Heart left ventricle (tissue), 16 donors: ENCODE measurements at regions not wholly inside any gene's neighbourhood (a gene's known extent, or its start where the extent isn't known, plus 50 kb on each side); places are given as distances from the start of the nearest gene placed in this dataset.

ENCODE experiments used
- ATAC-seq, 4 donors: fragments of 200-7000 bp; cut with Tn5 transposase; one replicate each; pipeline ENCODE4 v1.9.1; 2020 to 2022; ENCODE audit warnings: moderate library complexity in 4 of 4, mild to moderate bottlenecking in 3 of 4, moderate number of reproducible peaks in 1 of 4
- DNase-seq, 5 donors: peaks; one replicate each; pipeline ENCODE4 v3.0.0-alpha.2; 2020
- H3K27ac ChIP-seq, 12 donors: fragments of 200-600 bp; sonication (generic) in 4 of 12; one replicate each; pipeline versions ENCODE4 v1.5.0 to v1.8.0; 2016 to 2022; ENCODE audit warnings: mild to moderate bottlenecking in 2 of 12
- H3K27me3 ChIP-seq, 9 donors: fragments of 200-600 bp; sonication (generic) in 2 of 9; one replicate each; pipeline versions ENCODE4 v1.5.1 to v1.8.0; 2016 to 2022; ENCODE audit warnings: mild to moderate bottlenecking in 3 of 9
- H3K36me3 ChIP-seq, 9 donors: fragments of 200-600 bp; sonication (generic) in 2 of 9; one replicate each; pipeline versions ENCODE4 v1.5.0 to v1.8.0; 2018 to 2022; ENCODE audit warnings: mild to moderate bottlenecking in 2 of 9
- H3K4me1 ChIP-seq, 12 donors: fragments of 200-600 bp; sonication (generic) in 4 of 12; one replicate each; pipeline versions ENCODE4 v1.5.0 to v1.8.0; 2016 to 2022; ENCODE audit warnings: mild to moderate bottlenecking in 3 of 12
- H3K4me3 ChIP-seq, 12 donors: fragments of 200-600 bp; sonication (generic) in 4 of 12; one replicate each; pipeline versions ENCODE4 v1.5.0 to v1.8.0; 2017 to 2022; ENCODE audit warnings: mild to moderate bottlenecking in 9 of 12, moderate library complexity in 4 of 12
- H3K9me3 ChIP-seq, 12 donors: fragments of 200-600 bp; sonication (generic) in 4 of 12; one replicate each; pipeline versions ENCODE4 v1.5.0 to v1.8.0; 2016 to 2022; ENCODE audit warnings: mild to moderate bottlenecking in 1 of 12
- POLR2A ChIP-seq, 2 donors: fragments of 450-650 bp; IDR thresholded peaks; one replicate each; pipeline ENCODE4 v1.6.1; 2017; ENCODE audit warnings: antibody characterized with exemption in 2 of 2, mild to moderate bottlenecking in 2 of 2, moderate library complexity in 2 of 2
- WGBS, 4 donors: extraction: QIAGEN DNeasy Blood & Tissue Kit in 2 of 4; methylation state at CpG; one replicate each; pipeline versions ENCODE4 v1.1.5 to v1.1.7; 2013 to 2018; 5-methylcytosine and 5-hydroxymethylcytosine counted together
- intact Hi-C, 10 donors: fragments of 100-400 bp; cut with DNase I; formaldehyde crosslinking; loops; one replicate each; pipeline versions ENCODE4 v1.11.1 to v1.14.2; 2022
- TF ChIP-seq, protein P1 (sequence below), 12 donors: fragments of 200-600 bp; sonication (generic) in 4 of 12; IDR thresholded peaks; one replicate each; pipeline versions ENCODE4 v1.5.0 to v1.8.0; 2018 to 2022; ENCODE audit warnings: antibody characterized with exemption in 12 of 12, mild to moderate bottlenecking in 5 of 12
- donor health status: ischemic (EF 13 %, LVEDD 7.1; RV severe dilation, severe dysfunction).
- donor health status: healthy with polysubstance abuse.
- donor health status: DM: no; HTN: yes; CAD: no.
- donor health status: DM: no; HTN: no; CAD: no.
- donor health status: ischemic (EF 25% LVEDD 6.9; RV normal size, moderate dysfunction).
- donor health status: ischemic (EF 25% LVEDD 5.7; RV mildly dilated, moderate dysfunction).
- donor health status: healthy.
- donor health status: DM: yes; HTN: yes; CAD: no.
- donor health status: ischemic (EF 35%, LVEDD 5.7; RV mildly dilated, moderate dysfunction).
- donor health status: nonischemic (EF 11% LVEDD 7.7; RV severe dilation, severe dysfunction).
- donor health status: DM: yes; HTN: yes; CAD: no.
- donor health status: PGD.
- donor health status: ischemic (EF 29% LVEDD 5.4; RV normal size, mild dysfunction).
- donor health status: nonischemic (EF 23%, LVEDD 6.1; RV moderate dilation, normal function).

DNA sequence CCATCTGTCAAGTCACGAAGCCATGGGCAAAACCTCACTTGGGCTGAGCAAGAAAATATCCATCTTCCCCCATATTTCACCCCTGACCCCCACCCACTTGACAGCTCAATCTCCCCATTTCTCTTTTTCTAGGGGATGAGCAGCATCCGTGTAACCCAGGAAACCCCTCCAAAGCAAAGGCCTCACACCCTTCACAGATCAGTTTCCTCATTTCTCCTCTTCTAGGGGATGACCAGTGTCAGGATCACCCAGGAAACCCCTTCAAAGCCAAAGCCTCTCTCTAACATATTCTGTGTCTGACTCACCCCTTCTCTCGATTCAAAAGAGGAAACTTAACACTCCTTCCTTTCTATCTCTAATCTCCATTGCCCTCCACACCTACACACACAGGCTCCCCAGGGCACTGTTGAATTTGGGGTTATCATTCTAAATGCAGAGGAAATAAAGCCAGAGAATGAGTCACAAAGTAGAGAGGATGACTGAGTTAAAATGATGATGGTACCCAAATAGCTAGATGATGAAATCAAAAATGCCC is 439.7 kb downstream of the BUD13 start:
- DNase-seq (no peak), ATAC-seq (no peak)
- no peak overlapping the region for H3K4me3 ChIP-seq
- H3K9me3 ChIP-seq, result peaks cover 0 to 13% (median 0%) of the 10 kb centered on the region in 12 donors
- intact Hi-C loops, result no loop called here
- TF ChIP-seq POLR2A (IDR thresholded peaks at IDR 0.05), result no peak
- TF ChIP-seq, protein P1, sequence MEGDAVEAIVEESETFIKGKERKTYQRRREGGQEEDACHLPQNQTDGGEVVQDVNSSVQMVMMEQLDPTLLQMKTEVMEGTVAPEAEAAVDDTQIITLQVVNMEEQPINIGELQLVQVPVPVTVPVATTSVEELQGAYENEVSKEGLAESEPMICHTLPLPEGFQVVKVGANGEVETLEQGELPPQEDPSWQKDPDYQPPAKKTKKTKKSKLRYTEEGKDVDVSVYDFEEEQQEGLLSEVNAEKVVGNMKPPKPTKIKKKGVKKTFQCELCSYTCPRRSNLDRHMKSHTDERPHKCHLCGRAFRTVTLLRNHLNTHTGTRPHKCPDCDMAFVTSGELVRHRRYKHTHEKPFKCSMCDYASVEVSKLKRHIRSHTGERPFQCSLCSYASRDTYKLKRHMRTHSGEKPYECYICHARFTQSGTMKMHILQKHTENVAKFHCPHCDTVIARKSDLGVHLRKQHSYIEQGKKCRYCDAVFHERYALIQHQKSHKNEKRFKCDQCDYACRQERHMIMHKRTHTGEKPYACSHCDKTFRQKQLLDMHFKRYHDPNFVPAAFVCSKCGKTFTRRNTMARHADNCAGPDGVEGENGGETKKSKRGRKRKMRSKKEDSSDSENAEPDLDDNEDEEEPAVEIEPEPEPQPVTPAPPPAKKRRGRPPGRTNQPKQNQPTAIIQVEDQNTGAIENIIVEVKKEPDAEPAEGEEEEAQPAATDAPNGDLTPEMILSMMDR (IDR thresholded peaks at IDR 0.05), result no peak
- H3K36me3 ChIP-seq, result no peaks in the 10 kb centered on the region
- 55 to 67% (median 65%) methylated on average over 3 of the region's 3 CpGs for WGBS, 4 donors
- no peak overlapping the region for H3K27ac ChIP-seq
- H3K4me1 ChIP-seq, result no peaks in the 10 kb centered on the region
- peaks cover 0 to 17% (median 0%) of the 10 kb centered on the region in 9 donors for H3K27me3 ChIP-seq

DNA sequence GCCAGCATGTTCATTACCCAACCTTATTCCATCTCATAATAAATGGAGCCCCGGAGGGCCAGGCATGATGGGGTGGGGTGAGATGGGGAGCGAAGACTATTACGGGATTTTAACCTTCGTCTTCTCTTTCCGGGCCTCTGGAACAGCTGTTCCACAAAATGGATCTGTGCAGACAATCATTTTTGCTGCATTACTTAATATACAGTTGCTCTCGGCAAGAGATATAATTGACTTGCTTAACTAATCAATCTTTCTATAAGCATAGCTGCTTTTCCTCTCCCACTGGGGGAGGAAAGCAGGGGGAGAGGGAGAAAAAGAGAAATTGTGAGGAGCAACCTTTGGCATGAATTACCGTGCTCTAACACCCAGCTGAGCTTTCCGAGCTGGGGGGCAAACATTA is 440.4 kb downstream of the BUD13 start:
- Histone ChIP-seq H3K27me3 (peaks cover 0 to 13% (median 0%) of the 10 kb centered on the region in 9 donors), H3K4me1 (no peaks in the 10 kb centered on the region), H3K27ac (no peak overlapping the region), H3K9me3 (peaks cover 0 to 6% (median 0%) of the 10 kb centered on the region in 12 donors), H3K36me3 (no peaks in the 10 kb centered on the region), H3K4me3 (no peak overlapping the region)
- intact Hi-C loops, result no loop called here
- no peak for ATAC-seq
- 87 to 89% (median 88%) methylated on average over 8 of the region's 8 CpGs for WGBS, 4 donors
- no peak for DNase-seq
- no peak for TF ChIP-seq POLR2A (IDR thresholded peaks at IDR 0.05)
- TF ChIP-seq, protein P1 (IDR thresholded peaks at IDR 0.05), result no peak

DNA sequence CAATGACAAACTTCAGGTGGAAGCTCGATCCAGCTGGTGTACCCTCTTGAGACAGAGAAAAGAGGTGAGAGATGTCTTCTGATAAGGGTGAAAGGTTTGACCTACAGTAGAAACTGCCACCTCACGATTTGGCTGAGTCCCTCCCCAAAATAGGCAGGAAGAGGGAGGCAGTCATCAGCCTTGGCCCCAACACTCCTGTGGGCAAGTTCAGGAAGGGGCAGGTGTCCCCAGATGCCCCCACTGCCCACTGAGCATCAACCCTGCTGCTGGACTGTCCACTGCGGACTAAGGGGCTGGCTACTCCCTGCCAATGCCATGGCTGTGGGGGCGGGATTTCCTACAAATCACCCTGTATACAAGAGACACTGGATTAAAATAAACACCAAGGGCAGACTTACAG is 441.4 kb downstream of the BUD13 start:
- TF ChIP-seq POLR2A (IDR thresholded peaks at IDR 0.05), result no peak
- TF ChIP-seq, protein P1 (IDR thresholded peaks at IDR 0.05), result no peak

DNA sequence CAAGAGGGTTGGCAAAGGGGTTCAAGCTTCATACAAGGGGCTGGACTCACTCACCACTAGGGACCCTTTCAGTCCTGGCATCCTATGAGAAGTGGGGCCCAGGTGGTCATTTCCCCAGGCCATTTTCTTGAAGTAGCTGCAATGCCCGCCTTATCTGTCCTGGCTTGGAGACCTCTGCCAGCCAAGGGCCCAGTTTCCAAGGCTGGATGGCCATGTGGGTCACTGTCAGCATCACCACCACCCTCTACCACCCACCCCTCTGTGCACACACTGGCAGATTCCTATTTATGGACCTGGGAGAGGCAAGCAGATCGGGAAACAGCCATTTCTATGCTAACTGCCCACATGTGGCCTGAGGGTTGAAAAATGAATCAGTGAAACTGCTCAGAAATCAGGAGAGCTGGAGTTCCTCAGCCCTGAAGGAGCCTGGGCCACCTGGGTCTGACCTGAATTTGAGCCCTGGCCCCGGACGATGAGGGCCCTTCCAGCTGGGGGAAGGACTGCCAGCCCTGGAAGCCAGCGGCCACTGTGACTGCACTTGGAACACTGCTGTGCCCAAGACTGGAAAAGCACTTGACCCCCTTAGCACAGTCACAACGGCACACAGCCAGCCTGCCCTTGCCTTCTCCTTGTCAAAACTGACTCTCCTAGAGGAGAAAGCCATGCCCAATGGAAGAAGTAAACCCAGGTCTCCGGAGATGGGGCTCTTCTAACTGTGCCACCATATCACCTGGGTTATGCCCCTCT is 442.2 kb downstream of the BUD13 start:
- WGBS, 4 donors, result 69 to 88% (median 78%) methylated on average over 7 of the region's 7 CpGs
- H3K27ac ChIP-seq, result no peak overlapping the region
- TF ChIP-seq, protein P1 (IDR thresholded peaks at IDR 0.05), result no peak
- TF ChIP-seq POLR2A (IDR thresholded peaks at IDR 0.05), result no peak
- H3K27me3 ChIP-seq, result peaks cover 0 to 7% (median 0%) of the 10 kb centered on the region in 9 donors
- no peaks in the 10 kb centered on the region for H3K4me1 ChIP-seq
- DNase-seq, result peak in 2 of 5 donors; percentile 29 to 36
- intact Hi-C loops, result no loop called here
- peak in 1 of 4 donors; percentile 31 for ATAC-seq
- H3K36me3 ChIP-seq, result no peaks in the 10 kb centered on the region
- no peak overlapping the region for H3K4me3 ChIP-seq
- no peaks in the 10 kb centered on the region for H3K9me3 ChIP-seq

More for the DNA sequence above, 441.4 kb downstream of the BUD13 start:
- Histone ChIP-seq H3K4me3 (no peak overlapping the region), H3K36me3 (no peaks in the 10 kb centered on the region), H3K9me3 (no peaks in the 10 kb centered on the region), H3K27ac (no peak overlapping the region), H3K27me3 (peaks cover 0 to 7% (median 0%) of the 10 kb centered on the region in 9 donors), H3K4me1 (no peaks in the 10 kb centered on the region)
- DNase-seq, result no peak
- WGBS, 4 donors, result 78 to 89% (median 79%) methylated on average over 4 of the region's 4 CpGs
- no peak for ATAC-seq
- intact Hi-C loops, result no loop called here
